K562 (cell line): ENCODE measurements at regions not wholly inside any gene's neighbourhood (a gene's known extent, or its start where the extent isn't known, plus 50 kb on each side); places are given as distances from the start of the nearest gene placed in this dataset.

Source experiments
- ATAC-seq: fragments of 200-7000 bp; cut with Tn5 transposase; 3 replicates; pipeline ENCODE4 v1.9.1; 2020; ENCODE audit warnings: moderate library complexity
- BruUV-seq: library from RNA; stranded (reverse); fragments of 400-500 nt; replicated peaks from 2 replicates; lab custom pipeline; 2021; lab: Mats Ljungman, UMichigan
- CTCF ChIA-PET: fragments of 300-600 bp; formaldehyde crosslinking; extraction: SDS; loops from one replicate; lab custom pipeline; 2021; ENCODE audit warnings: low intra/inter-chr PET ratio; lab: Yijun Ruan, JAX
- POLR2A ChIA-PET: fragments of 300-600, 350-650 bp; sonication (Branson Sonifier 250); formaldehyde crosslinking; extraction: SDS; loops from one replicate; lab custom pipeline; 2021; ENCODE audit warnings: antibody characterized with exemption, inconsistent platforms; lab: Yijun Ruan, JAX
- DNase-seq, 4 experiments: peaks; one replicate each; pipeline versions ENCODE4 v3.0.0 to v3.0.0-alpha.2; 2011 to 2018; ENCODE audit warnings: low spot score in 3 of 4, mixed read lengths in 3 of 4; ENCODE audit errors: extremely low read depth in 1 of 4
- FAIRE-seq: peaks from 2 replicates; lab custom pipeline; 2011; peaks lifted over from hg19 to GRCh38; lab: Jason Lieb, UNC
- H2AFZ ChIP-seq: 2 replicates; pipeline ENCODE4 v1.6.0; 2011; ENCODE audit warnings: low read depth, low read length, control low read depth, inconsistent platforms
- H3K27ac ChIP-seq: fragments of 200-600 bp; 3 replicates; pipeline ENCODE4 v1.8.0; 2011; ENCODE audit warnings: low read depth, mild to moderate bottlenecking, control low read depth, inconsistent platforms, low read length, moderate library complexity, mixed read lengths; ENCODE audit errors: extremely low read depth
- H3K27me3 ChIP-seq, 2 experiments: fragments of 300-600 bp in 1 of 2; 2 replicates in 1 of 2; 3 replicates in 1 of 2; pipeline versions ENCODE4 v1.6.0 to v1.8.0; 2011; ENCODE audit warnings: inconsistent platforms in 2 of 2, low read length in 2 of 2, mild to moderate bottlenecking in 1 of 2, mixed read lengths in 1 of 2, moderate library complexity in 1 of 2; ENCODE audit not compliant: control insufficient read depth in 2 of 2, insufficient read depth in 2 of 2
- H3K36me3 ChIP-seq: fragments of 300-600 bp; 3 replicates; pipeline ENCODE4 v1.8.0; 2011; ENCODE audit warnings: mild to moderate bottlenecking, low read length, inconsistent platforms; ENCODE audit not compliant: control insufficient read depth, insufficient read depth
- H3K4me1 ChIP-seq, 2 experiments: fragments of 200-600 bp in 1 of 2; replicated peaks in 1 of 2; 2 replicates in 1 of 2; 3 replicates in 1 of 2; pipeline versions ENCODE4 v1.5.1 to v1.8.0; 2011; ENCODE audit warnings: inconsistent platforms in 2 of 2, low read length in 2 of 2, mild to moderate bottlenecking in 1 of 2, mixed read lengths in 1 of 2, moderate library complexity in 1 of 2; ENCODE audit not compliant: control insufficient read depth in 2 of 2, insufficient read depth in 2 of 2
- H3K4me2 ChIP-seq: 2 replicates; pipeline ENCODE4 v1.6.1; 2011; ENCODE audit warnings: low read length, control low read depth, inconsistent platforms, mixed read lengths; ENCODE audit not compliant: insufficient read depth
- H3K4me3 ChIP-seq: fragments of 200-600 bp; sonication (generic), shearing (Covaris generic); 2 replicates; pipeline ENCODE4 v1.5.1; 2016; ENCODE audit warnings: control low read depth, inconsistent platforms
- H3K79me2 ChIP-seq: fragments of 200-600 bp; 3 replicates; pipeline ENCODE4 v1.8.0; 2011; ENCODE audit warnings: low read length, inconsistent platforms; ENCODE audit not compliant: control insufficient read depth, insufficient read depth
- H3K9ac ChIP-seq, 2 experiments: 2 replicates each; pipeline versions ENCODE4 v1.6.0 to v1.6.1; 2011; ENCODE audit warnings: low read depth in 2 of 2, low read length in 2 of 2, control low read depth in 1 of 2, inconsistent platforms in 1 of 2, mild to moderate bottlenecking in 1 of 2, mixed read lengths in 1 of 2; ENCODE audit not compliant: insufficient read depth in 1 of 2
- H3K9me1 ChIP-seq: one replicate; pipeline ENCODE4 v1.6.0; 2011; ENCODE audit warnings: inconsistent platforms, mild to moderate bottlenecking, low read length, moderate library complexity; ENCODE audit not compliant: control insufficient read depth, insufficient read depth
- H3K9me3 ChIP-seq: replicated peaks from 2 replicates; pipeline ENCODE4 v1.5.1; 2011; ENCODE audit warnings: low read depth, low read length, inconsistent platforms; ENCODE audit not compliant: control insufficient read depth, insufficient read depth
- H4K20me1 ChIP-seq: replicated peaks from 2 replicates; pipeline ENCODE4 v1.6.1; 2011; ENCODE audit warnings: low read length, inconsistent platforms, mixed read lengths; ENCODE audit not compliant: control insufficient read depth, insufficient read depth
- HMG20A ChIP-seq: fragments of 450-650 bp; formaldehyde crosslinking; conservative IDR thresholded peaks from 2 replicates; pipeline ENCODE4 v1.4.0; 2020; ENCODE audit warnings: mild to moderate bottlenecking, mixed read lengths
- HMGN3 ChIP-seq: IDR thresholded peaks from 2 replicates; pipeline ENCODE4 v1.6.1; 2011; ENCODE audit warnings: borderline replicate concordance, low read depth, mild to moderate bottlenecking, mixed read lengths, low read length; ENCODE audit not compliant: insufficient read length; ENCODE audit errors: extremely low read depth
- HNRNPLL ChIP-seq: fragments of 200-400 bp; formaldehyde crosslinking; IDR thresholded peaks from 2 replicates; pipeline ENCODE4 v1.6.1; 2017; ENCODE audit warnings: low read length, low read depth, mild to moderate bottlenecking; ENCODE audit not compliant: poor library complexity, severe bottlenecking
- MYBL2 ChIP-seq, 2 experiments: fragments of 450-650 bp in 1 of 2; sonication (generic) in 1 of 2; formaldehyde crosslinking in 1 of 2; IDR thresholded peaks; 2 replicates each; pipeline versions ENCODE4 v1.6.1 to v1.8.1; 2017 to 2022; ENCODE audit warnings: borderline replicate concordance in 1 of 2, inconsistent platforms in 1 of 2, low read depth in 1 of 2, mild to moderate bottlenecking in 1 of 2, missing genetic modification reagents in 1 of 2, moderate library complexity in 1 of 2
- POLR2AphosphoS5 ChIP-seq: IDR thresholded peaks from 2 replicates; pipeline ENCODE4 v1.6.1; 2011; ENCODE audit warnings: mild to moderate bottlenecking, low read depth, low read length, moderate library complexity; ENCODE audit not compliant: control insufficient read depth, insufficient read depth
- POLR2G ChIP-seq: fragments of 200-400 bp; formaldehyde crosslinking; IDR thresholded peaks from 2 replicates; pipeline ENCODE4 v1.6.1; 2017; ENCODE audit warnings: low read depth, mild to moderate bottlenecking, antibody characterized with exemption, low read length, moderate library complexity
- RBM17 ChIP-seq: fragments of 200-400 bp; formaldehyde crosslinking; IDR thresholded peaks from 2 replicates; pipeline ENCODE4 v1.6.1; 2017; ENCODE audit warnings: low read depth, mild to moderate bottlenecking, low read length, borderline replicate concordance
- ZNF165 ChIP-seq: fragments of 250-450 bp; sonication (Bioruptor Pico); IDR thresholded peaks from 2 replicates; pipeline ENCODE4 v1.4.0; 2020; ENCODE audit warnings: borderline replicate concordance
- ZNF75A ChIP-seq: fragments of 450-650 bp; formaldehyde crosslinking; IDR thresholded peaks from 2 replicates; pipeline ENCODE4 v1.4.0; 2020; ENCODE audit warnings: mild to moderate bottlenecking
- ZZZ3 ChIP-seq: fragments of 450-650 bp; IDR thresholded peaks from 2 replicates; pipeline ENCODE4 v1.6.1; 2016; ENCODE audit warnings: antibody characterized with exemption, mild to moderate bottlenecking, moderate library complexity
- WGBS: fragments of 100-300 bp; shearing (Covaris generic); methylation state at CpG from one replicate; pipeline ENCODE4 v1.1.6; 2016; ENCODE audit warnings: low coverage, mixed read lengths; ENCODE audit not compliant: insufficient coverage; ENCODE audit errors: missing lambda C conversion rate; 5-methylcytosine and 5-hydroxymethylcytosine counted together
- in situ Hi-C: fragments of 300-500 bp; cut with MboI; formaldehyde crosslinking; loops from 4 replicates; pipeline ENCODE4 v1.15.0; 2018; ENCODE audit warnings: inconsistent platforms, mixed read lengths
- intact Hi-C: fragments of 100-400 bp; cut with micrococcal nuclease; formaldehyde crosslinking; loops from 2 replicates; pipeline ENCODE4 v1.14.2; 2022
- TF ChIP-seq, protein P1 (sequence below), 2 experiments: fragments of 450-650 bp; IDR thresholded peaks; 2 replicates each; pipeline ENCODE4 v1.6.1; 2016
- TF ChIP-seq, protein P2 (sequence below): IDR thresholded peaks from 2 replicates; pipeline ENCODE4 v1.6.1; 2012; ENCODE audit warnings: low read depth, low read length, improper control_type of control experiment, borderline replicate concordance
- TF ChIP-seq, protein P3 (sequence below), 2 experiments: fragments of 450-650 bp in 1 of 2; IDR thresholded peaks; 2 replicates each; pipeline ENCODE4 v1.6.1; 2011 to 2017; ENCODE audit warnings: low read depth in 2 of 2, antibody characterized with exemption in 1 of 2, borderline replicate concordance in 1 of 2, low read length in 1 of 2, mild to moderate bottlenecking in 1 of 2, mixed read lengths in 1 of 2; ENCODE audit not compliant: control insufficient read depth in 1 of 2

DNA sequence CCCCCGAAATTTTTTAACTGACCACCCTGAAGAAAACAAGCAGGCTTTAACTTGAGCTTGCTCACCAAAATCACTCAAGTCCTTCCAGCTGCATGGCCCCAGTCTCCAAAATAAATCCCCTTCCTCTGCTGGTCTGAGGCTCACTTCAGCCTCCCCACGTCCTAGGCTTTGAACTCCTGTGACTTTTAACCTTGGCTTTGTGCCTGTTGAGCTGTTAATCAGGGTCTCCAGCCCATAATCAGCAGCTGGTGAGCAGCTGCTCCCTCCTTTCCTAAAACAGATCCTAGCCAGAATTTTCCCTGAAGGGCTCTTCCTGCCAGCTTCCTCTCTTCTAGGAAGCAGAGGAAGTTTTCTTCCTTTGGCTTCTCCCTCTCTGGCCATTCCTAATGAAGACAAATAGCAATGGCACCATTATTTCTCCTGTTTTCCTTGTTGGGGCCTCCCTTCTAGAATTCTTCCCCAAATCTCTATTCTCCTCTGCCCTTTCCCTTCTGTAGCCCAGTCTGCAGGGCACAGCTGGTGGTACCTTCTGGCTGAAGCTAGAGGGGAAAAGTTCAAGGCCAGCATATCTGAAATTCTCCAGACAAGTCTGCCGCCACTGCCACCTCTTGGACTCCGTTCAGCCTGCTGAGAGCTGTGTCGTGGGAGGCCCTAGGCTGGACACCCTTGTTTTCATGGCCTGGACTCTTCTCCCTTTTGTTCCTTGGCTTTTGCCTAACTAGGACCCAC, 152.1 kb downstream of the NOC3L start (continued):
- TF ChIP-seq, protein P1, sequence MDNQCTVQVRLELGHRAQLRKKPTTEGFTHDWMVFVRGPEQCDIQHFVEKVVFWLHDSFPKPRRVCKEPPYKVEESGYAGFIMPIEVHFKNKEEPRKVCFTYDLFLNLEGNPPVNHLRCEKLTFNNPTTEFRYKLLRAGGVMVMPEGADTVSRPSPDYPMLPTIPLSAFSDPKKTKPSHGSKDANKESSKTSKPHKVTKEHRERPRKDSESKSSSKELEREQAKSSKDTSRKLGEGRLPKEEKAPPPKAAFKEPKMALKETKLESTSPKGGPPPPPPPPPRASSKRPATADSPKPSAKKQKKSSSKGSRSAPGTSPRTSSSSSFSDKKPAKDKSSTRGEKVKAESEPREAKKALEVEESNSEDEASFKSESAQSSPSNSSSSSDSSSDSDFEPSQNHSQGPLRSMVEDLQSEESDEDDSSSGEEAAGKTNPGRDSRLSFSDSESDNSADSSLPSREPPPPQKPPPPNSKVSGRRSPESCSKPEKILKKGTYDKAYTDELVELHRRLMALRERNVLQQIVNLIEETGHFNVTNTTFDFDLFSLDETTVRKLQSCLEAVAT (IDR thresholded peaks at IDR 0.05), result no peak
- TF ChIP-seq POLR2AphosphoS5 (no peak), HMG20A (CRISPR knock-in tag) (no peak), ZZZ3 (no peak), POLR2G (no peak), ZNF75A (CRISPR knock-in tag) (no peak)
- TF ChIP-seq, protein P2, sequence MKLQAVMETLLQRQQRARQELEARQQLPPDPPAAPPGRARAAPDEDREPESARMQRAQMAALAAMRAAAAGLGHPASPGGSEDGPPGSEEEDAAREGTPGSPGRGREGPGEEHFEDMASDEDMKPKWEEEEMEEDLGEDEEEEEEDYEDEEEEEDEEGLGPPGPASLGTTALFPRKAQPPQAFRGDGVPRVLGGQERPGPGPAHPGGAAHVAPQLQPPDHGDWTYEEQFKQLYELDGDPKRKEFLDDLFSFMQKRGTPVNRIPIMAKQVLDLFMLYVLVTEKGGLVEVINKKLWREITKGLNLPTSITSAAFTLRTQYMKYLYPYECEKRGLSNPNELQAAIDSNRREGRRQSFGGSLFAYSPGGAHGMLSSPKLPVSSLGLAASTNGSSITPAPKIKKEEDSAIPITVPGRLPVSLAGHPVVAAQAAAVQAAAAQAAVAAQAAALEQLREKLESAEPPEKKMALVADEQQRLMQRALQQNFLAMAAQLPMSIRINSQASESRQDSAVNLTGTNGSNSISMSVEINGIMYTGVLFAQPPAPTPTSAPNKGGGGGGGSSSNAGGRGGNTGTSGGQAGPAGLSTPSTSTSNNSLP, result no peak

DNA sequence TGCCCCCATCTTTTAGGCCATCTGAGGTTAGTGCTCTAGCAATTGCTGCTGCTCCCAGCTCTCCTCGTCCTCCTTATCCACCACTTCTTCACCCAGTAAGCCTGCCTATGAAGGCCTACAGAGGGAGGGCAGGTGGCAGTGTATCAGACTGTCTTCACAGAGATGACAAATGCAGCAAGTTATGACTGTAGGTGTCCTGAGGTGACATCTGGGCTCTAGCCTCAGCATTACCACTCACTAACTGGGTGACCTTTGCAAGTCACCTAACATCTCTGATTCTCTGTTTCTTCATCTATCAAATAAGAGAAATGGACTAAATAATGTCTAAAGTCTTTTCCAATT, 151.6 kb downstream of the NOC3L start:
- intact Hi-C loops, result no loop called here
- H3K9me3 ChIP-seq, result no peaks in the 10 kb centered on the region
- H3K4me1 ChIP-seq, result no peaks in the 10 kb centered on the region
- H3K27ac ChIP-seq, result no peak overlapping the region
- no peaks in the 10 kb centered on the region for H3K79me2 ChIP-seq
- H3K36me3 ChIP-seq, result no peaks in the 10 kb centered on the region
- ATAC-seq (no peak), FAIRE-seq (no peak), DNase-seq (no peak)
- H3K4me2 ChIP-seq, result no peak overlapping the region
- H3K9me1 ChIP-seq, result no peaks in the 10 kb centered on the region
- in situ Hi-C loops, result no loop called here
- no peak overlapping the region for H3K9ac ChIP-seq
- H3K27me3 ChIP-seq, result peaks cover 0 to 14% of the 10 kb centered on the region in 2 experiments; a peak in 2 of 5 replicates
- no TSS peak for BruUV-seq
- H3K4me3 ChIP-seq, result no peak overlapping the region
- ChIA-PET POLR2A (no interaction called here), CTCF (no interaction called here)
- H4K20me1 ChIP-seq, result no peaks in the 10 kb centered on the region
- WGBS, result no CpG with 5 or more reads among the region's 1 CpG
- H2AFZ ChIP-seq, result no peak overlapping the region
- TF ChIP-seq ZNF165 (CRISPR knock-in tag) (no peak), MYBL2 (IDR thresholded peaks at IDR 0.05; ENCODE audit: low read depth) (no peak), MYBL2 (CRISPR knock-in tag; IDR thresholded peaks at IDR 0.05; ENCODE audit: borderline replicate concordance) (no peak), HMGN3 (no peak), HNRNPLL (no peak), RBM17 (no peak)
- TF ChIP-seq, protein P3, sequence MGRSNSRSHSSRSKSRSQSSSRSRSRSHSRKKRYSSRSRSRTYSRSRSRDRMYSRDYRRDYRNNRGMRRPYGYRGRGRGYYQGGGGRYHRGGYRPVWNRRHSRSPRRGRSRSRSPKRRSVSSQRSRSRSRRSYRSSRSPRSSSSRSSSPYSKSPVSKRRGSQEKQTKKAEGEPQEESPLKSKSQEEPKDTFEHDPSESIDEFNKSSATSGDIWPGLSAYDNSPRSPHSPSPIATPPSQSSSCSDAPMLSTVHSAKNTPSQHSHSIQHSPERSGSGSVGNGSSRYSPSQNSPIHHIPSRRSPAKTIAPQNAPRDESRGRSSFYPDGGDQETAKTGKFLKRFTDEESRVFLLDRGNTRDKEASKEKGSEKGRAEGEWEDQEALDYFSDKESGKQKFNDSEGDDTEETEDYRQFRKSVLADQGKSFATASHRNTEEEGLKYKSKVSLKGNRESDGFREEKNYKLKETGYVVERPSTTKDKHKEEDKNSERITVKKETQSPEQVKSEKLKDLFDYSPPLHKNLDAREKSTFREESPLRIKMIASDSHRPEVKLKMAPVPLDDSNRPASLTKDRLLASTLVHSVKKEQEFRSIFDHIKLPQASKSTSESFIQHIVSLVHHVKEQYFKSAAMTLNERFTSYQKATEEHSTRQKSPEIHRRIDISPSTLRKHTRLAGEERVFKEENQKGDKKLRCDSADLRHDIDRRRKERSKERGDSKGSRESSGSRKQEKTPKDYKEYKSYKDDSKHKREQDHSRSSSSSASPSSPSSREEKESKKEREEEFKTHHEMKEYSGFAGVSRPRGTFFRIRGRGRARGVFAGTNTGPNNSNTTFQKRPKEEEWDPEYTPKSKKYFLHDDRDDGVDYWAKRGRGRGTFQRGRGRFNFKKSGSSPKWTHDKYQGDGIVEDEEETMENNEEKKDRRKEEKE (IDR thresholded peaks at IDR 0.05; ENCODE audit: borderline replicate concordance in 1 of 2, control insufficient read depth in 1 of 2, low read depth in 2 of 2, low read length in 1 of 2), result no peak
